IMR-90 (cell line): ENCODE measurements at regions not wholly inside any gene's neighbourhood (a gene's known extent, or its start where the extent isn't known, plus 50 kb on each side); places are given as distances from the start of the nearest gene placed in this dataset.

ENCODE experiments used
- ATAC-seq: fragments of 200-7000 bp; cut with Tn5 transposase; 2 replicates; pipeline ENCODE4 v1.9.1; 2020; ENCODE audit warnings: low read depth, mild to moderate bottlenecking, moderate library complexity
- BruUV-seq: library from RNA; stranded (reverse); fragments of 400-500 nt; replicated peaks from 2 replicates; lab custom pipeline; 2021; lab: Mats Ljungman, UMichigan
- CTCF ChIA-PET: fragments of 300-600 bp; formaldehyde crosslinking; extraction: SDS; loops from one replicate; lab custom pipeline; 2021; ENCODE audit warnings: antibody characterized with exemption; lab: Yijun Ruan, JAX
- POLR2A ChIA-PET: fragments of 300-600 bp; sonication (Branson Sonifier 250); formaldehyde crosslinking; loops from one replicate; lab custom pipeline; 2022; ENCODE audit warnings: antibody characterized with exemption; ENCODE audit not compliant: unreplicated experiment; lab: Charles Lee
- DNase-seq: peaks from one replicate; pipeline ENCODE4 v3.0.0; 2013
- H2AFZ ChIP-seq: replicated peaks from 2 replicates; pipeline ENCODE3; 2013; ENCODE audit warnings: low read length, mild to moderate bottlenecking; ENCODE audit not compliant: poor library complexity
- H2AK5ac ChIP-seq: 2 replicates; pipeline ENCODE4 v1.6.1; 2013; ENCODE audit warnings: low read depth, low read length, inconsistent platforms
- H2AK9ac ChIP-seq: replicated peaks from 2 replicates; pipeline ENCODE3; 2013; ENCODE audit warnings: mild to moderate bottlenecking, low read depth, low read length, moderate library complexity; ENCODE audit not compliant: poor library complexity
- H2BK120ac ChIP-seq: 2 replicates; pipeline ENCODE4 v1.6.1; 2013; ENCODE audit warnings: low read depth, low read length, inconsistent platforms
- H2BK15ac ChIP-seq: 3 replicates; pipeline ENCODE4 v1.6.1; 2013; ENCODE audit warnings: low read depth, low read length, inconsistent platforms
- H2BK20ac ChIP-seq: 2 replicates; pipeline ENCODE4 v1.6.1; 2013; ENCODE audit warnings: low read depth, mild to moderate bottlenecking, inconsistent platforms, low read length, moderate library complexity
- H2BK5ac ChIP-seq: 2 replicates; pipeline ENCODE4 v1.6.1; 2013; ENCODE audit warnings: mild to moderate bottlenecking, low read depth, low read length, inconsistent platforms; ENCODE audit not compliant: poor library complexity, severe bottlenecking
- H3K14ac ChIP-seq: replicated peaks from 2 replicates; pipeline ENCODE4 v1.6.1; 2013; ENCODE audit warnings: low read depth, low read length, inconsistent platforms
- H3K18ac ChIP-seq: 2 replicates; pipeline ENCODE4 v1.6.1; 2013; ENCODE audit warnings: low read depth, low read length, control low read depth
- H3K23ac ChIP-seq: 2 replicates; pipeline ENCODE4 v1.6.1; 2013; ENCODE audit warnings: low read depth, low read length, inconsistent platforms
- H3K27ac ChIP-seq: 2 replicates; pipeline ENCODE4 v1.5.1; 2013; ENCODE audit warnings: mild to moderate bottlenecking, control low read depth, low read length; ENCODE audit not compliant: insufficient read depth
- H3K27me3 ChIP-seq: 2 replicates; pipeline ENCODE4 v1.6.1; 2013; ENCODE audit warnings: low read length; ENCODE audit not compliant: control insufficient read depth, insufficient read depth
- H3K36me3 ChIP-seq: 2 replicates; pipeline ENCODE4 v1.6.1; 2013; ENCODE audit warnings: low read length, mixed read lengths; ENCODE audit not compliant: control insufficient read depth, insufficient read depth
- H3K4ac ChIP-seq: 2 replicates; pipeline ENCODE4 v1.6.1; 2013; ENCODE audit warnings: low read depth, low read length, inconsistent platforms
- H3K4me1 ChIP-seq: 2 replicates; pipeline ENCODE4 v1.6.1; 2013; ENCODE audit warnings: low read length, mixed read lengths; ENCODE audit not compliant: control insufficient read depth, insufficient read depth
- H3K4me2 ChIP-seq: 2 replicates; pipeline ENCODE4 v1.6.1; 2013; ENCODE audit warnings: low read depth, mild to moderate bottlenecking, control low read depth, low read length, moderate library complexity
- H3K4me3 ChIP-seq: 2 replicates; pipeline ENCODE4 v1.5.1; 2013; ENCODE audit warnings: low read depth, mild to moderate bottlenecking, control low read depth, low read length, moderate library complexity; ENCODE audit not compliant: insufficient read depth
- H3K56ac ChIP-seq: 2 replicates; pipeline ENCODE4 v1.6.1; 2013; ENCODE audit warnings: low read length, inconsistent platforms; ENCODE audit not compliant: insufficient read depth; ENCODE audit errors: extremely low read depth
- H3K79me1 ChIP-seq, 2 experiments: 2 replicates each; pipeline ENCODE4 v1.6.1; 2013; ENCODE audit warnings: low read length in 2 of 2, inconsistent platforms in 1 of 2, low read depth in 1 of 2
- H3K9ac ChIP-seq: 2 replicates; pipeline ENCODE4 v1.6.1; 2013; ENCODE audit warnings: low read depth, low read length, control low read depth
- H3K9me1 ChIP-seq: 2 replicates; pipeline ENCODE4 v1.6.1; 2013; ENCODE audit warnings: low read length, inconsistent platforms; ENCODE audit not compliant: insufficient read depth
- H3K9me3 ChIP-seq: 2 replicates; pipeline ENCODE4 v1.6.1; 2013; ENCODE audit warnings: low read length; ENCODE audit not compliant: control insufficient read depth, insufficient read depth
- H4K20me1 ChIP-seq: 2 replicates; pipeline ENCODE4 v1.6.1; 2013; ENCODE audit warnings: low read length, inconsistent platforms; ENCODE audit not compliant: insufficient read depth
- H4K5ac ChIP-seq: 2 replicates; pipeline ENCODE4 v1.6.1; 2013; ENCODE audit warnings: mild to moderate bottlenecking, low read depth, low read length, control low read depth
- H4K8ac ChIP-seq, 2 experiments: 2 replicates each; pipeline ENCODE4 v1.6.1; 2013; ENCODE audit warnings: low read depth in 2 of 2, low read length in 2 of 2, control low read depth in 1 of 2, inconsistent platforms in 1 of 2
- H4K91ac ChIP-seq: 2 replicates; pipeline ENCODE4 v1.6.1; 2013; ENCODE audit warnings: low read depth, low read length, inconsistent platforms; ENCODE audit not compliant: insufficient read depth
- BHLHE40 ChIP-seq: fragments of 150-350 bp; IDR thresholded peaks from 2 replicates; pipeline ENCODE4 v1.6.1; 2016; ENCODE audit warnings: mild to moderate bottlenecking, low read depth, low read length
- CEBPB ChIP-seq: IDR thresholded peaks from 2 replicates; pipeline ENCODE4 v1.6.1; 2012; ENCODE audit warnings: low read depth, low read length, improper control_type of control experiment
- CHD1 ChIP-seq: IDR thresholded peaks from 2 replicates; pipeline ENCODE4 v1.6.1; 2012; ENCODE audit warnings: low read depth, low read length, improper control_type of control experiment
- FOS ChIP-seq: fragments of 150-350 bp; IDR thresholded peaks from 2 replicates; pipeline ENCODE4 v1.6.1; 2016; ENCODE audit warnings: low read depth, low read length
- MAFK ChIP-seq: IDR thresholded peaks from 2 replicates; pipeline ENCODE4 v1.6.1; 2012; ENCODE audit warnings: low read depth, low read length, improper control_type of control experiment
- MAZ ChIP-seq: IDR thresholded peaks from 2 replicates; pipeline ENCODE4 v1.6.1; 2012; ENCODE audit warnings: low read depth, mild to moderate bottlenecking, low read length, improper control_type of control experiment, moderate library complexity, borderline replicate concordance
- NFE2L2 ChIP-seq: fragments of 150-350 bp; IDR thresholded peaks from 2 replicates; pipeline ENCODE4 v1.6.1; 2016; ENCODE audit warnings: low read depth, mild to moderate bottlenecking, low read length
- POLR2A ChIP-seq: IDR thresholded peaks from 2 replicates; pipeline ENCODE4 v1.6.1; 2012; ENCODE audit warnings: mild to moderate bottlenecking, low read depth, low read length
- RAD21 ChIP-seq: IDR thresholded peaks from 2 replicates; pipeline ENCODE4 v1.6.1; 2012; ENCODE audit warnings: low read length, improper control_type of control experiment
- RCOR1 ChIP-seq: IDR thresholded peaks from 2 replicates; pipeline ENCODE4 v1.6.1; 2012; ENCODE audit warnings: mild to moderate bottlenecking, low read length, improper control_type of control experiment; ENCODE audit not compliant: insufficient replicate concordance
- RFX5 ChIP-seq: IDR thresholded peaks from 2 replicates; pipeline ENCODE4 v1.8.0; 2012; ENCODE audit warnings: low read depth, mild to moderate bottlenecking, low read length, moderate library complexity
- WGBS, 2 experiments: methylation state at CpG; one replicate each; pipeline versions ENCODE4 v1.1.5 to v1.1.7; 2013; ENCODE audit warnings: missing lambda C conversion rate in 2 of 2; ENCODE audit not compliant: insufficient read length in 1 of 2; ENCODE audit errors: extremely low coverage in 2 of 2; 5-methylcytosine and 5-hydroxymethylcytosine counted together
- dilution Hi-C: fragments of 300-500 bp; cut with HindIII; formaldehyde crosslinking; loops from one replicate; pipeline ENCODE4 v1.14.3; 2018; ENCODE audit warnings: low sequenced_read_pairs; ENCODE audit not compliant: unreplicated experiment
- in situ Hi-C: fragments of 300-500 bp; cut with MboI; formaldehyde crosslinking; loops from 3 replicates; pipeline ENCODE4 v1.14.3; 2019; ENCODE audit warnings: low sequenced_read_pairs, inconsistent platforms, mixed read lengths
- intact Hi-C: fragments of 100-400 bp; cut with micrococcal nuclease; formaldehyde crosslinking; loops from 2 replicates; pipeline ENCODE4 v1.10.0; 2022
- TF ChIP-seq, protein P1 (sequence below): fragments of 150-350 bp; IDR thresholded peaks from 2 replicates; pipeline ENCODE4 v1.6.1; 2017; ENCODE audit warnings: mild to moderate bottlenecking, antibody characterized with exemption, low read length, low read depth
- TF ChIP-seq, protein P2 (sequence below): fragments of 150-350 bp; IDR thresholded peaks from 2 replicates; pipeline ENCODE4 v1.6.1; 2016; ENCODE audit warnings: low read depth, mild to moderate bottlenecking, low read length, moderate library complexity, borderline replicate concordance

DNA sequence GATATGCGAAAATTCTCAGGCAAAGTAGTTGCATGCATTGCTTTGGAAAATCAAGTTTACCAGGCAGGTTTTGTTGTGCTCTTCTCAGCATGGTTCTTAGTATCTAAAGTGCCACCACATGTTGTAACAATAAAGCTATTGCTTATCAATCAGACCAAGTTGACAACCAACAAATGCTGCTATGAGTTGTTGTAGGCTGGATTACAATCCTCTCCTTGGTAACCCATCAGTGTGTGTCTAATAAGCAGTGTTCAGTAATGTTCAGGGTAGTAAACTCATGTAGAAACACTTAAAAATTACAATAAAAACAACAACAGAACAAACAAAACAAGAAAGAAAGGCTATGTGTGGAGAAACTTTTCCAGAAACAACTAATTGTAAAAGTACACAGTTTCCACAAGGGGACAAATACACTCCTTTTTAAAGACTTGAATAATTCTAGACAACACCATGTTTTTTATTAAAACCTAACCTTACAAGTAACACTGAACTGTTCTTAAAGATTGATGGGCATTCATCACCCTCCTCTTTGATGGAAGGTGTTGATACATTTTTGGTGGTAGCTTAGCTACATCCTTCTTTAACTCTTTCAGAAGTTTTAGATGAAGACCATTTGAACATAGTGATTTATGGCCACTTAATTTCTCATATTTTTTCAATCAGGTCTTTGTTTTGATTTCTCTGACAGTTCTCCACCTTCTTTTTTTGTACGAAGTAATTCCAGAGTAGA lies 370.9 kb upstream of the SEMA3A start:
- no peak overlapping the region for H2BK15ac ChIP-seq
- no peak overlapping the region for H3K23ac ChIP-seq
- H4K5ac ChIP-seq: no peak overlapping the region
- TF ChIP-seq CEBPB: no peak
- no peak for TF ChIP-seq POLR2A
- TF ChIP-seq, protein P1, sequence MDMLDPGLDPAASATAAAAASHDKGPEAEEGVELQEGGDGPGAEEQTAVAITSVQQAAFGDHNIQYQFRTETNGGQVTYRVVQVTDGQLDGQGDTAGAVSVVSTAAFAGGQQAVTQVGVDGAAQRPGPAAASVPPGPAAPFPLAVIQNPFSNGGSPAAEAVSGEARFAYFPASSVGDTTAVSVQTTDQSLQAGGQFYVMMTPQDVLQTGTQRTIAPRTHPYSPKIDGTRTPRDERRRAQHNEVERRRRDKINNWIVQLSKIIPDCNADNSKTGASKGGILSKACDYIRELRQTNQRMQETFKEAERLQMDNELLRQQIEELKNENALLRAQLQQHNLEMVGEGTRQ: no peak
- no peak for TF ChIP-seq MAFK
- no peak for TF ChIP-seq BHLHE40
- TF ChIP-seq, protein P2, sequence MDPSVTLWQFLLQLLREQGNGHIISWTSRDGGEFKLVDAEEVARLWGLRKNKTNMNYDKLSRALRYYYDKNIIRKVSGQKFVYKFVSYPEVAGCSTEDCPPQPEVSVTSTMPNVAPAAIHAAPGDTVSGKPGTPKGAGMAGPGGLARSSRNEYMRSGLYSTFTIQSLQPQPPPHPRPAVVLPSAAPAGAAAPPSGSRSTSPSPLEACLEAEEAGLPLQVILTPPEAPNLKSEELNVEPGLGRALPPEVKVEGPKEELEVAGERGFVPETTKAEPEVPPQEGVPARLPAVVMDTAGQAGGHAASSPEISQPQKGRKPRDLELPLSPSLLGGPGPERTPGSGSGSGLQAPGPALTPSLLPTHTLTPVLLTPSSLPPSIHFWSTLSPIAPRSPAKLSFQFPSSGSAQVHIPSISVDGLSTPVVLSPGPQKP: no peak
- TF ChIP-seq RCOR1: no peak
- no peak for TF ChIP-seq FOS
- TF ChIP-seq RFX5: no peak
- TF ChIP-seq RAD21: no peak
- TF ChIP-seq MAZ: no peak
- no peak for TF ChIP-seq NFE2L2
- TF ChIP-seq CHD1: no peak
- H3K4me2 ChIP-seq: no peak overlapping the region
- H4K20me1 ChIP-seq: no peaks in the 10 kb centered on the region
- in situ Hi-C loops: no loop called here
- H3K36me3 ChIP-seq: no peaks in the 10 kb centered on the region
- no peak overlapping the region for H2AK5ac ChIP-seq
- no peaks in the 10 kb centered on the region for H3K27me3 ChIP-seq
- WGBS, 2 experiments: no CpG with 5 or more reads among the region's 2 CpGs
- no peak overlapping the region for H3K18ac ChIP-seq
- dilution Hi-C loops: no loop called here
- no peak overlapping the region for H3K9ac ChIP-seq
- H2BK120ac ChIP-seq: no peak overlapping the region
- DNase-seq (no peak), ATAC-seq (no peak)
- H3K27ac ChIP-seq: no peak overlapping the region
- no peak overlapping the region for H3K4ac ChIP-seq
- no peak overlapping the region for H2BK20ac ChIP-seq
- H4K91ac ChIP-seq: no peak overlapping the region
- H4K8ac ChIP-seq: no peak overlapping the region
- ChIA-PET POLR2A (no interaction called here), CTCF (no interaction called here)
- H3K56ac ChIP-seq: no peak overlapping the region
- intact Hi-C loops: no loop called here
- H3K4me1 ChIP-seq: no peaks in the 10 kb centered on the region
- BruUV-seq: no TSS peak
- no peak overlapping the region for H2AFZ ChIP-seq
- H2AK9ac ChIP-seq: no peak overlapping the region
- H3K9me1 ChIP-seq: no peaks in the 10 kb centered on the region
- H3K79me1 ChIP-seq: no peaks in the 10 kb centered on the region
- no peak overlapping the region for H3K14ac ChIP-seq
- no peak overlapping the region for H3K4me3 ChIP-seq
- H3K9me3 ChIP-seq: no peaks in the 10 kb centered on the region
- H2BK5ac ChIP-seq: no peak overlapping the region
